ENCODE measurements at regions not wholly inside any gene's neighbourhood (a gene's known extent, or its start where the extent isn't known, plus 50 kb on each side); places are given as distances from the start of the nearest gene placed in this dataset.

GRCh38 chr18:991441-991840 is 86.8 kb downstream of the ADCYAP1 start:
- intact Hi-C loops (cut with DNase I) = no loop called here
- ATAC-seq = no peak
- no peak for DNase-seq (ENCODE audit: missing footprints)

- ATAC-seq = no peak
- DNase-seq (ENCODE audit: missing footprints) = no peak
- intact Hi-C loops (cut with DNase I) = no loop called here
Observed at GRCh38 chr18:993560-993959, 88.9 kb downstream of the ADCYAP1 start.

GRCh38 chr18:995629-996028 is 91.0 kb downstream of the ADCYAP1 start:
- intact Hi-C loops (cut with DNase I) = no loop called here
- ATAC-seq = no peak

GRCh38 chr18:997499-997898 is 92.8 kb downstream of the ADCYAP1 start:
- no peak for ATAC-seq
- DNase-seq (ENCODE audit: missing footprints) = no peak
- intact Hi-C loops (cut with DNase I) = no loop called here

More at GRCh38 chr18:995629-996028, 91.0 kb downstream of the ADCYAP1 start:
- DNase-seq (ENCODE audit: missing footprints) = no peak

GRCh38 chr18:998936-999335 is 94.3 kb downstream of the ADCYAP1 start:
- no peak for ATAC-seq
- intact Hi-C loops (cut with DNase I) = no loop called here
- DNase-seq (ENCODE audit: missing footprints) = no peak

- intact Hi-C loops (cut with DNase I) = no loop called here
- ATAC-seq = no peak
Observed at GRCh38 chr18:1002653-1003178, 98.0 kb downstream of the ADCYAP1 start.

GRCh38 chr18:1003499-1003898 is 98.8 kb downstream of the ADCYAP1 start:
- intact Hi-C loops (cut with DNase I) = no loop called here
- no peak for ATAC-seq

More at GRCh38 chr18:1002653-1003178, 98.0 kb downstream of the ADCYAP1 start:
- no peak for DNase-seq (ENCODE audit: missing footprints)

GRCh38 chr18:1006304-1006703 is 101.6 kb downstream of the ADCYAP1 start:
- intact Hi-C loops (cut with DNase I) = no loop called here
- ATAC-seq (no peak), DNase-seq (ENCODE audit: missing footprints) (no peak)

More at GRCh38 chr18:1003499-1003898, 98.8 kb downstream of the ADCYAP1 start:
- DNase-seq (ENCODE audit: missing footprints) = no peak

- intact Hi-C loops (cut with DNase I) = no loop called here
- ATAC-seq = no peak
- no peak for DNase-seq (ENCODE audit: missing footprints)
Observed at GRCh38 chr18:1006965-1007364, 102.3 kb downstream of the ADCYAP1 start.

GRCh38 chr18:1011349-1011748 is 106.7 kb downstream of the ADCYAP1 start:
- DNase-seq (ENCODE audit: missing footprints) (no peak), ATAC-seq (no peak)
- intact Hi-C loops (cut with DNase I) = no loop called here

GRCh38 chr18:1012775-1013174 is 108.1 kb downstream of the ADCYAP1 start:
- no peak for ATAC-seq
- DNase-seq (ENCODE audit: missing footprints) = no peak
- intact Hi-C loops (cut with DNase I) = no loop called here

- DNase-seq (ENCODE audit: missing footprints) (no peak), ATAC-seq (no peak)
- intact Hi-C loops (cut with DNase I) = no loop called here
Observed at GRCh38 chr18:1013951-1014350, 109.3 kb downstream of the ADCYAP1 start.

- DNase-seq (ENCODE audit: missing footprints) (no peak), ATAC-seq (no peak)
- intact Hi-C loops (cut with DNase I) = no loop called here
Observed at GRCh38 chr18:1014509-1014908, 109.8 kb downstream of the ADCYAP1 start.

GRCh38 chr18:1014951-1015624 is 110.4 kb downstream of the ADCYAP1 start:
- intact Hi-C loops (cut with DNase I) = no loop called here
- DNase-seq (ENCODE audit: missing footprints) = no peak
- ATAC-seq = no peak

- ATAC-seq = no peak
- intact Hi-C loops (cut with DNase I) = no loop called here
Observed at GRCh38 chr18:1015777-1016176, 111.1 kb downstream of the ADCYAP1 start.

GRCh38 chr18:1017227-1018058 is 112.8 kb downstream of the ADCYAP1 start:
- intact Hi-C loops (cut with DNase I) = no loop called here
- DNase-seq (ENCODE audit: missing footprints) (no peak), ATAC-seq (no peak)

More at GRCh38 chr18:1015777-1016176, 111.1 kb downstream of the ADCYAP1 start:
- no peak for DNase-seq (ENCODE audit: missing footprints)

GRCh38 chr18:1018181-1018681 is 113.6 kb downstream of the ADCYAP1 start:
- no peak for ATAC-seq
- no peak for DNase-seq (ENCODE audit: missing footprints)
- intact Hi-C loops (cut with DNase I) = no loop called here

GRCh38 chr18:1019191-1019590 is 114.5 kb downstream of the ADCYAP1 start:
- intact Hi-C loops (cut with DNase I) = no loop called here
- DNase-seq (ENCODE audit: missing footprints) (no peak), ATAC-seq (no peak)

- intact Hi-C loops (cut with DNase I) = no loop called here
- DNase-seq (ENCODE audit: missing footprints) (no peak), ATAC-seq (no peak)
Observed at GRCh38 chr18:1020731-1021344, 116.2 kb downstream of the ADCYAP1 start.
